Bronchial epithelial cell (primary cell): ENCODE measurements at regions not wholly inside any gene's neighbourhood (a gene's known extent, or its start where the extent isn't known, plus 50 kb on each side); places are given as distances from the start of the nearest gene placed in this dataset.

Experiments used
- DNase-seq: peaks from one replicate; pipeline ENCODE4 v3.0.0-alpha.2; 2010; ENCODE audit warnings: low read depth
- FAIRE-seq: peaks from 2 replicates; lab custom pipeline; 2011; peaks lifted over from hg19 to GRCh38; lab: Jason Lieb, UNC
- H3K27me3 ChIP-seq: 2 replicates; pipeline ENCODE4 v1.5.1; 2011; ENCODE audit warnings: low read length; ENCODE audit not compliant: control insufficient read depth, insufficient read depth
- H3K36me3 ChIP-seq: 2 replicates; pipeline ENCODE4 v1.5.1; 2011; ENCODE audit warnings: low read length; ENCODE audit not compliant: control insufficient read depth, insufficient read depth
- H3K4me3 ChIP-seq: 2 replicates; pipeline ENCODE4 v1.5.1; 2011; ENCODE audit warnings: mild to moderate bottlenecking, low read depth, low read length, control low read depth
- CTCF ChIP-seq: IDR thresholded peaks from 2 replicates; pipeline ENCODE4 v1.5.1; 2011; ENCODE audit warnings: mild to moderate bottlenecking, moderate library complexity, low read length, control low read depth, inconsistent platforms; ENCODE audit not compliant: insufficient read depth, severe bottlenecking

- FAIRE-seq: no peak
Measured at GRCh38 chr1:157442065-157442464, 110.2 kb downstream of the FCRL5 start.

DNA sequence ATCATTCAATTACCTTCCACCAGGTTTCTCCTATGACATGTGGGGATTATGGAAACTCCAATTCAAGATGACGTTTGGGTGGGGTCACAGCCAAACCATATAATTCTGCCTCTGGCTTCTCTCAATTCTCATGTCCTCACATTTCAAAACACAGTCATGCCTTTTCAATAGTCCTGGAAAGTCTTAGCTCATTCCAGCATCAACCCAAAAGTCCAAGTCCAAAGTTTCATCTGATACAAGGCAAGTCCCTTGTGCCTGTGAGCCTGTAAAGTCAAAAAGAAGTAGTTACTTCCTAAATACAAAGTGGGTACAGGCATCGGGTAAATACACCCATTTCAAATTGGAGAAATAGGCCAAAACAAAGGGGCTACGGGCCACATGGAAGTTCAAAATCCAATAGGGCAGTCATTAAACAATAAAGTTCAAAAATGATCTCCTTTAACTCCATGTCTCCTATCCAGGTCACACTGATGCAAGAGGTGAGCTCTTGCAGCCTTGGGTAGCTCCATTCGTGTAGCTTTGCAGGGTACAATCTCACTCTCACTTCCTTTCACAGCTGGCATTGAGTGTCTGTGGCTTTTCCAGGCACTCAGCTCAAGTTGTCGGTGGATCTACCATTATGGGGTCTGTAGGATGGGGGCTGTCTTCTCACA, 112.9 kb downstream of the FCRL5 start:
- no peak for DNase-seq
- no peak for FAIRE-seq
- Histone ChIP-seq H3K4me3 (no peak overlapping the region), H3K36me3 (no peaks in the 10 kb centered on the region), H3K27me3 (no peaks in the 10 kb centered on the region)
- TF ChIP-seq CTCF: no peak

More at GRCh38 chr1:157442065-157442464, 110.2 kb downstream of the FCRL5 start:
- Histone ChIP-seq H3K36me3 (no peaks in the 10 kb centered on the region), H3K27me3 (no peaks in the 10 kb centered on the region), H3K4me3 (no peak overlapping the region)
- no peak for DNase-seq
- TF ChIP-seq CTCF: no peak

GRCh38 chr1:157438613-157439012, 113.7 kb downstream of the FCRL5 start:
- Histone ChIP-seq H3K27me3 (no peaks in the 10 kb centered on the region), H3K4me3 (no peak overlapping the region), H3K36me3 (no peaks in the 10 kb centered on the region)
- FAIRE-seq (no peak), DNase-seq (no peak)
- TF ChIP-seq CTCF: no peak

- no peaks in the 10 kb centered on the region for H3K27me3 ChIP-seq
- FAIRE-seq: no peak
- no peak for DNase-seq
- no peaks in the 10 kb centered on the region for H3K36me3 ChIP-seq
- H3K4me3 ChIP-seq: no peak overlapping the region
- no peak for TF ChIP-seq CTCF
Measured at GRCh38 chr1:157438146-157438545, 114.2 kb downstream of the FCRL5 start.

- Histone ChIP-seq H3K27me3 (no peaks in the 10 kb centered on the region), H3K4me3 (no peak overlapping the region), H3K36me3 (no peaks in the 10 kb centered on the region)
- DNase-seq (no peak), FAIRE-seq (no peak)
- no peak for TF ChIP-seq CTCF
Measured at GRCh38 chr1:157437296-157437695, 115.0 kb downstream of the FCRL5 start.

GRCh38 chr1:157431751-157432150, 120.6 kb downstream of the FCRL5 start:
- H3K4me3 ChIP-seq: no peak overlapping the region
- no peak for TF ChIP-seq CTCF
- DNase-seq (peak; percentile 87), FAIRE-seq (no peak)
- H3K36me3 ChIP-seq: no peaks in the 10 kb centered on the region
- H3K27me3 ChIP-seq: no peaks in the 10 kb centered on the region
